ENCODE measurements at regions not wholly inside any gene's neighbourhood (a gene's known extent, or its start where the extent isn't known, plus 50 kb on each side); places are given as distances from the start of the nearest gene placed in this dataset.
A peak's percentile ranks its signal among the peaks of the same experiment; 100 is the strongest.

DNA sequence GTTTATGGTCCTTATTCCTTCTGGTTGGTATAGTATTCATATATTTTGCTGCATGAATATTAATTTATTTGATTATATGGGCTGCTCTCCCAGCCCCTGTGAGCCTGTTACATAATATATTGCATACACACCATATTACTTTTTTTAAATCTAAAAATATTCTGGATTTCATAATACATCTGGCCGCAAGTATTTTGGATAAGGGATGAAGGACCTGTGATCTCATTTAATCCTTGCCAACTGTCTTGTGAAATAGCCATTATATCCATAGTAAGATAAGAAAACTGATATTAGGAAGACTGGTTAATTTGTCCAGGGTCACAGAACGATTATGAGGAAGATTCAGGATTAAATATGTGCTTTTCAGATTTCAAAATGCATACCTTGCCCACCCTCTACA is 433.6 kb downstream of the LPIN1 start:
- H3K9me3 ChIP-seq: no peaks in the 10 kb centered on the region
- no peak for DNase-seq
- H3K27me3 ChIP-seq: no peaks in the 10 kb centered on the region
- no peak overlapping the region for H3K4me3 ChIP-seq
- H3K36me3 ChIP-seq: no peaks in the 10 kb centered on the region

DNA sequence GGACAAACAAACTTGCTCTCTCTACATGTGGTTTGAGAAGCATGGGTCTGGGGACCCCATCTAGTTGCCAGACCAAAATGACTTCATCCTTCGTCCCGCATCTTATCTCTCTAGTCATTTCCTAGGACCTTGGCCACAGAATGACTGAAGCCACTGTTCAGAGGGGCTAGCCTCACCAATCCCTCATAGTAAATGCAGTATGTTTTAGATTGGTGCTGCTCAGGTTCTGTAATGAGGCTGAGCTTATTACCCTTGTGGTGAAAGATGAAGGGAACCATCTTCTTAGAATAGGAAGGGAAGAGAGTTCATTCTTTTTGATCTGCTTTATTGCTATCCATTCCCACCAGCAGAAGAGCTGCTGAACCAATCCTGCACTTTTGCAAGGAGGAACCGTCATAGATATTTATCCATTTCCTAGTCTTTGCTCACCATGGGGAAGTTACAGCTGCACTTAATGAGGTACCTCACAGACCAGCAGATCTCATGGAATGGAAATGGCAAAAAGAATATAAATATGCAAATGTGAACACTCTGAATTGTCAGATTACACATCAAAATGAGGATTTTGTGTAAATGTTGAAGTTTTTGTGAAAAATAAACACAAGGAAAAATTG is 436.7 kb downstream of the LPIN1 start:
- Histone ChIP-seq H3K36me3 (no peaks in the 10 kb centered on the region), H3K9me3 (no peaks in the 10 kb centered on the region), H3K4me3 (no peak overlapping the region), H3K27me3 (no peaks in the 10 kb centered on the region)
- DNase-seq: no peak

DNA sequence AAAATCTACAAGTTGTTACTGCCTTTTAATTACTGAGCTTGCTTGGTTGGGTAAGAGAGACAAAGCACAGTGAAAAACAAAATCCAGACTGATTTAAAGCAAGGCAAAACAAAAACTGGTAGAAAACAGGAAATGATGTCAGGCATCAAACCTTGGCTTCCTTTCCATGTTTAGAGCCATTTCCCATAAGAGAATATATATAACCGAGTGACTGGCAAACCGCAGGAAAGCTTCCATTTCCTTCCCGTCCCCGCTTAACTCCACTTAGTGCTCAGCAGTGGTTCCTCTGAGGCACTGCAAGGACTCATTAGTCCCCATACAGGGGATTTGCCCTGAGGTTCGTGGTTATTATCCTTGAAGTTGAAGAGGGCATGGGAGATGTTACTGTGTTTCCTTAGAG is 446.3 kb downstream of the LPIN1 start:
- DNase-seq: no peak
- Histone ChIP-seq H3K36me3 (no peaks in the 10 kb centered on the region), H3K4me3 (no peak overlapping the region), H3K27me3 (no peaks in the 10 kb centered on the region), H3K9me3 (peaks cover 7% of the 10 kb centered on the region)

DNA sequence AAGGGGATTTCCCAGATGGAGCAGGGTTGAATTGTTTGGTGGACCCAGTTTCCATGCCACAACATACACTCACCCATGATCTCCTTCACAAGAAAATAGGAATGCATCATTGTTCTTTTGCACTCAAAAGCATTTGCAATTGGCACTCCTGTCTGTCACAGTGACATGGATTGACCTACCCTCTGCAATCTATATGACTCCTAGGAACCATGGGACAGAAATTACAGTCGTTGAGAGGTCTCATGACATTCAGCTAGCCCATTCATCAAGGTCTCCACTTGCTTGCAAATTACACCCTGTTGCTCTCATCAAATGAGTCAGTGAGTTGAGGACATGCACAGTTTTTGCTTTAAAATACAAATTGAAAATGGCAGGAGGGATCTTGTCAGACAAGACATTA is 448.5 kb downstream of the LPIN1 start:
- H3K27me3 ChIP-seq: no peaks in the 10 kb centered on the region
- H3K36me3 ChIP-seq: no peaks in the 10 kb centered on the region
- peaks cover 7% of the 10 kb centered on the region for H3K9me3 ChIP-seq
- DNase-seq: no peak
- H3K4me3 ChIP-seq: no peak overlapping the region

DNA sequence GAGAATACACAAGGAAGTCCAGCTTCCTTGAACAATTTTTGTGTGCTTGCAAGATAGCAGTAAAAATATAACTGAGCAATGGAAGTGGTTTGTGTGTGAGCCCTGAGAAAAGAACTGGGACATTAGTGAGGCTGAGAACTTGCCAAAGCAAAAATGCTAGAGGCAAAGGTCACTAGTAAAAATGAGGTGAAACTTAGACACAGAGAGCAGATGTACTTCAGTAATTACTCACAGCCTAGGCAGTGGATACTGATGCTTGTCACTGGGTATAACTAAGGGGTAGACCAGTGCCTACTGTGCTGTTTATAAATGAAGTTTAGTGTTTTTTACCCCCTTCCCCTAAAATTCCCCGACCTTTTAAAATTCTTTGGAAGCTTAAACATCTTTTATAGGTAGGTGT is 450.1 kb downstream of the LPIN1 start:
- Histone ChIP-seq H3K27me3 (no peaks in the 10 kb centered on the region), H3K9me3 (peaks cover 7% of the 10 kb centered on the region), H3K36me3 (no peaks in the 10 kb centered on the region), H3K4me3 (no peak overlapping the region)
- DNase-seq: no peak

DNA sequence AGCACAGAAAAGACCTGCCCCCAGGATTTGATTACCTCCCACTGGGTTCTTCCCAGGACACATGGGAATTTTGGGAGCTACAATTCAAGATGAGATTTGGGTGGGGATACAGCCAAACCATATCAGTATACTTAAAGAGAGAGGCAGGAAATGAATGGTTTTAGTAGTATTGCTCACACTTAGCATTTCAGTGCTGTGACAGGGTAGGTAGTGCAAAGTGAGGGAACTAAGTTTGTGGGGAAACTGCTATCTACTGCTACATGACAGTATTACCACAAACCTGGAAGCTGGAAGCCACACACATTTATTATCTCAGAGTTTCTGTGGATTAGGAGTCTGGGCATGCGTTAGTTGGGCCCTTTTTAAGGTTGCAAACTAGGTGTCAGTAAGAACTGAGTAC is 450.7 kb downstream of the LPIN1 start:
- Histone ChIP-seq H3K4me3 (no peak overlapping the region), H3K36me3 (no peaks in the 10 kb centered on the region), H3K9me3 (peaks cover 7% of the 10 kb centered on the region), H3K27me3 (no peaks in the 10 kb centered on the region)
- DNase-seq: no peak

DNA sequence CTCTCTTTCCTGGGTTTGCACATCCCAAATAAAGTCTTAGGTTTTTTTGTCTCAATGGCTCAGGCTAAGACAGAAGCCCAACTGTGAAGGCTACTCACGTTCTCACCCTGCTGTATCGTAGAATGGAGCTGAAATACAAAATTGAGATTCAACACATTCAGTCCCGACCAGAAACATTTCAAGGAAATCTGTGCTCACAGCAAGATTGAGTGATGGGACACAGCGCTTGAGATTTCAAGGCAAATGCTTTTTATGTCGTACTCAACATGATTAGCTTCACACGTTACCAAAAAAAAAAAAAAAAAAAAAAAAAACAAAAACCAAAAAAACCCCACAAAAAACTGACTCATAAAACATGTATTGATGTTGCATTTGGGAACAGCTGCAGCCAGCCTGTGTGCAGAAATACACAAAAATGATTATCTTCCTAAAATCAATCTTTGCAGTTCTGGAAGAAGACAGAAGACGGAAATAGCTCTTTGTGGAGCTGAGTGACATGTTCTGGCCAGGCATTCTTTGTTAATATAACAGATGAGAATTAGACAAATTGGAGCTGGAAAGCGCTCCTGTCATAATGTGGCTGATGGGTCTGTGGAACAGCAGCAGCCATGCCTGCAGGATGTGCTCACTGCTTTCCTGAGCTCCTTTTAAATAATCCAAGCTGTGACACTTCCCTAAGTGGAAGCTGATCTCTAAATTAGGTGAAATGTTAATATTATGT is 453.2 kb downstream of the LPIN1 start:
- H3K36me3 ChIP-seq: no peaks in the 10 kb centered on the region

DNA sequence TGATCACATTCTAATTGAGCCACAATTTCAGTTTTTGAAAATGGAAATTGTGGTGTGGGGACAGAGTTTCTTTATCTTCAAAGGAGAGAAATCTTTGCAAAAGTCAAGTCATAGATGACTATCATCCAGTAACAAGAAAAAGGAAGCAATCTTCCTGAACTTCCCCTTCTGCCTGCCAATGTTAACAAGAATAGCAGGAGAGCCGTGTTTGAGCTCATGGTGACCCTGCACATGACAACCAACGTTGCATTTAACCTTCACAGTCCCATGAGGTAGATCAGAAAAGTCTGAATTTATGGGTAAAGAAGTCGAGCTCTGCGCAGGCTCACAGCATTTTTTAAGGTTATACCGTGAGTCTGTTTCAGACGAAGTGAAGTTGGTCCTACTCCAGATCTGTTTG is 454.9 kb downstream of the LPIN1 start:
- no peaks in the 10 kb centered on the region for H3K36me3 ChIP-seq

More for the DNA sequence above, 453.2 kb downstream of the LPIN1 start:
- no peak overlapping the region for H3K4me3 ChIP-seq
- H3K9me3 ChIP-seq: peaks cover 5% of the 10 kb centered on the region; the same call in 1 of the 2 replicates
- DNase-seq: no peak
- no peaks in the 10 kb centered on the region for H3K27me3 ChIP-seq

DNA sequence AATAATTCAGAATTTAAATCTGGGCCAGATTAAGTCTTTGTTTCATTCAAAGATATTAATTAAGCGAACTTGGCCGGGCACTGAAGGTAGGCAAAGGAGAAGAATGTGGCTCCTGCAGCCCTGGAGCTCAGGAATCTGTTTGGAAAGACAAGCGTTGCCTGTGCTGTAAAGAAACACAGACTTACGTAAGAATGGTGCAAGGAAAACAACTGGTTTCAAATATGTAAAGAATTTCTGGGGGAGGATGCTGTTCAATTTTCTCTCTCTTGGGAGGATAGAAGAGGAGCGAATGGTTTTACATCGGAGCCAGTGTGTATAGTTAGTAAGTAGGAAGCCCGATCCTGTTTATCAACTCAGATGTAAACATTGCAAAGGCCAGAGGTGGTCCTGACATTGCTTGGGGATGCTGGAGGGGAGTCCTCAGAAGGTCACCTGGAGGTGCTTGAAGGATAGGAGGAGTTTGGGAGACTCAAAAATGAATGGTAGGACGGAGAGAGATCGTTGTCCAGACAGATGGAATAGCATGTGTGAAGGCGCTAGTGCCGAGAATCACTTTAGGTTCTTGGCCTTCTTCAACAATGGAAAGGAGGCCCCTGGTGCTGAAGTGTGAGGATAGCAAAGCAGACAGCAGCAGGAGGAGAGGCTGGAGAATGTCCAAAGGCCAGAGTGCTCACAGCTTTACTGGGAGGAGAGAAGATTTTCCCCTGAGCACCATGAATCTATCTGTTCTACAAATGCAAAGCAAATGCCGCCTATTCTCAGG is 456.1 kb downstream of the LPIN1 start:
- Histone ChIP-seq H3K27me3 (no peaks in the 10 kb centered on the region), H3K36me3 (no peaks in the 10 kb centered on the region), H3K9me3 (no peaks in the 10 kb centered on the region; the same call in 1 of the 2 replicates), H3K4me3 (no peak overlapping the region)
- DNase-seq: no peak

More for the DNA sequence above, 454.9 kb downstream of the LPIN1 start:
- Histone ChIP-seq H3K4me3 (no peak overlapping the region), H3K9me3 (peaks cover 5% of the 10 kb centered on the region; the same call in 1 of the 2 replicates), H3K27me3 (no peaks in the 10 kb centered on the region)
- DNase-seq: no peak

DNA sequence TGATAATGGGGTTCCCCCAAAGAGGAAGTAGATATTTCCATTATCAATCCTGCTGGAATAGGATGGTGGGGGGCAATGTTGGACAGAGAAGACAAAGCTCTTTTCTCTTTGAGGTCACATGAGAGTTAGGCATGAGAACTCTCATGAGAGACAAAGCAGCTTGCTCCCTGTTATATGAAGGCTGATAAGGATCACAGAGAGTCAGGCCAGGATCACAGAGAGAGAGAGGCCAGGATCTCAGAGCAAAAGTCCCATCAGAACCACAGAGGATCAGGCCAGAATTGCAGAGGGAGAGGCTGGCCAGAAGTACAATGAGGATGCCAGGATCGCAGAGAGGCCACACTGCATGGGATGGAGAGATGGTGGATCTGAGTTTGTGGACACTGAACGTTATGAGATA is 457.1 kb downstream of the LPIN1 start:
- H3K36me3 ChIP-seq: no peaks in the 10 kb centered on the region
- no peak overlapping the region for H3K4me3 ChIP-seq
- H3K9me3 ChIP-seq: no peaks in the 10 kb centered on the region; the same call in 1 of the 2 replicates
- no peak for DNase-seq
- H3K27me3 ChIP-seq: no peaks in the 10 kb centered on the region

DNA sequence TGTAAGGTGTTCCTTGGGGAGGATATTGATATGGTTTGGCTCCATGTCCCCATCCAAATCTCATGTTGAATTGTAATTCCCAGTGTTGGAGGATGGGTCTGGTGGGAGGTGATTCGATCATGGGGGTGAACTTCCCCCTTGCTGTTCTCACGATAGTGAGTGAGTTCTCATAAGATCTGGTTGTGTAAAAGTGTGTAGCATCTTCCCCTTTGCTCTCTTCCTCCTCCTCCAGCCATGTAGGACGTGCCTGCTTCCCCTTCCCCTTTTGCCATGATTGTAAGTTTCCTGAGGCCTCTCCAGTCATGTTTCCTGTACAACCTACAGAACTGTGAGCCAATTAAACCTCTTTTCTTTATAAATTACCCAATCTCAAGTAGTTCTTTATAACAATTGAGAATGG is 458.7 kb downstream of the LPIN1 start:
- Histone ChIP-seq H3K9me3 (no peaks in the 10 kb centered on the region; the same call in 1 of the 2 replicates), H3K27me3 (no peaks in the 10 kb centered on the region), H3K36me3 (no peaks in the 10 kb centered on the region), H3K4me3 (no peak overlapping the region)
- no peak for DNase-seq

DNA sequence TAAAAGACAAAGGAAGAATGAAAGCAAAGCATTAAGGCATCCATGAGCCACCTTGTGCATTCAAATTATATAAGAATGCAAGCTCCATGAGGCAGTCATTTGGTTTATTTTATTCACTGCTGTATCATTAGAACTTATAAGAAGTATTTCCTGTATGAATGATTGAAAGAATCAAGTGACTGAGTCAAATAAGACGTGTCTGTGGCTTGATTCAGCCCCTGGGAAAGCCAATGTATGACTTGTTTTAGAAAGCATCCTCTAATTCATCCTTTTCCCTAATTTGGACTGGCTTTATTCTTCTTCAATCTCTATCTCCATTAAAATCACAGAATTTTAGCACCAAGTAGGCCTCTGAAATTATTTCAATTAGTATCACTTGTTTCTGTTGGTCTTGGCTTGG is 461.1 kb downstream of the LPIN1 start:
- H3K36me3 ChIP-seq: no peaks in the 10 kb centered on the region
- no peak overlapping the region for H3K4me3 ChIP-seq
- DNase-seq: no peak
- no peaks in the 10 kb centered on the region; the same call in 1 of the 2 replicates for H3K9me3 ChIP-seq
- H3K27me3 ChIP-seq: no peaks in the 10 kb centered on the region

DNA sequence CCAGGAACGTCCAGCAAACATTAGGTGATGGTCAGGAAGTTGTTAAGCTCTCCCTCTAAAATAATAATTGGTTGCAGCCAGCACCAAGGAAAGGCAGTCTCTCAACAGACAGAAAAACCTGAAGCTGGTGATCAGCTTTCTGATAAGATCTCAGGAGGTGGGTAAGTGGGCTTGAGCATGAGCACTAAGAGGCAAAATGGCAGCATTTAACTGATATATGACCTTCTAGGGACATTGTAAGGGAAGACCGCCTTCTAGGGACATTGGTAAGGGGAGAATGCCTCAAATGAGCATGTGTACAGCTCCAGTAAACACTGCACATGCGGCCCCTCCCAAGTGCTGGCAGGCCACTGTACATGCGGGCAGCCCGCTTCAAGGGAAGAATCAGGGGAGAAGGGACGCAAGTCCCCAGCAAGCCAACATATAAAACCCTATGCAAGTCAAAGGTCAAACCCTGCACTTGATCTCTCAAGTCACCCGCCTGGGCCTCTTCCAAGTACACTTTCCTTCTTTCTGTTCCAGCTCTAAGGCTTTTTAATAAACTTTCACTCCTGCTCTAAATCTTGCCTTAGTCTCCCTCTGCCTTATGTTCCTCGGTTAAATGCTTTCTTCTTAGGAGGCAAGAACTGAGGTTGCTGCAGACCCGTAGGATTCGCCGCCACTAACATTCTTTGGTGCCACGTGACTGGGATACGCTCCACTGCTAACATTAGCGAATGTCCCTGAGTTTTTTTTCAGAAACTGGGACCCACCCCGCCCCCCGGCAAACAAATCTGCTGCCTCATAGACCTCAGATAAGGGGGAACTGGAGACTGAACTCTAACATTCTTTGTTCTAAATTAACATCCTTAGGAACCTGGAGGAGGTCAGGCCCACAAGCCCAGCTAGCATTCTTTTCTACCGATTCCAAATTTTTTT is 463.8 kb downstream of the LPIN1 start:
- no peak overlapping the region for H3K4me3 ChIP-seq
- no peaks in the 10 kb centered on the region for H3K36me3 ChIP-seq
- no peaks in the 10 kb centered on the region for H3K27me3 ChIP-seq
- H3K9me3 ChIP-seq: no peaks in the 10 kb centered on the region; the same call in 1 of the 2 replicates
- no peak for DNase-seq

DNA sequence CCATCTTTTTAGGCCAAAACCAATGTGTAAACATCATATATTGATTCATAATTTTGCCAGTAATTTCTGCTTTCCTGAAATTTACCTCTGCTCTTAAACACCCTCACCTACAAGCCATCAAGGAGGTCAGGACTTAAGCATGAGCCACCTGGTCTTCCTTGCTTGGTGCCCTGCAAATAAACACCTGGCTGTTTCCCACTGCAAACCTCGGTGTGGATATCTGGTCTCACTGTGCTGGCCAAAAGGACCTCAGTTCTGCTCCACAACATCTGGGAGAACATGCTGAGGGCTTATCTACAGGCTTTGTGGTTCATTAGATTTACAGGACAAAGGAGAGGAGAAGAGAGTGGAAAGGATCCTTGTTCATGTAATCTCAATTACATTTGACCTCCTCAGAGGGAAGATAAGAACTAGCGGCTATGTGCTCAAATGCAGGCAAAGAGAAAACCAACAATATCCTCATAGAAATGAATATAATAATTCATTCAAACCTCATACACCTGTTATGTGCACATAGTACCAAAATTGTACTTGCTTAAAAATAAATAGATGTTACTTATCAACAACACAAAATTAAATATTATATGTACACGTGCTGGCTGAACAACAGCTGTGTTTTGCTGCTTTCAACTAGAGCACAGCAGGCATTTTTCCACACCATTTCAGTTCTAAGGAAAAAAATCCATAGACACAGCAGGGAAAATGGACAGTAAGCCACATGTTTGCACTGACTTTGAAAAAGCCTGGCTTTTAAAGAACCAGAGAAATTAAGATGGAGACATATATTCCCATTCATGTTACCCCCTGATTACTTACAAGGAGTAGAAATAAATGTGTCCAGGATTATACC is 465.1 kb downstream of the LPIN1 start:
- no peak overlapping the region for H3K4me3 ChIP-seq
- H3K36me3 ChIP-seq: no peaks in the 10 kb centered on the region
- DNase-seq: no peak
- no peaks in the 10 kb centered on the region; the same call in 1 of the 2 replicates for H3K9me3 ChIP-seq
- H3K27me3 ChIP-seq: no peaks in the 10 kb centered on the region

DNA sequence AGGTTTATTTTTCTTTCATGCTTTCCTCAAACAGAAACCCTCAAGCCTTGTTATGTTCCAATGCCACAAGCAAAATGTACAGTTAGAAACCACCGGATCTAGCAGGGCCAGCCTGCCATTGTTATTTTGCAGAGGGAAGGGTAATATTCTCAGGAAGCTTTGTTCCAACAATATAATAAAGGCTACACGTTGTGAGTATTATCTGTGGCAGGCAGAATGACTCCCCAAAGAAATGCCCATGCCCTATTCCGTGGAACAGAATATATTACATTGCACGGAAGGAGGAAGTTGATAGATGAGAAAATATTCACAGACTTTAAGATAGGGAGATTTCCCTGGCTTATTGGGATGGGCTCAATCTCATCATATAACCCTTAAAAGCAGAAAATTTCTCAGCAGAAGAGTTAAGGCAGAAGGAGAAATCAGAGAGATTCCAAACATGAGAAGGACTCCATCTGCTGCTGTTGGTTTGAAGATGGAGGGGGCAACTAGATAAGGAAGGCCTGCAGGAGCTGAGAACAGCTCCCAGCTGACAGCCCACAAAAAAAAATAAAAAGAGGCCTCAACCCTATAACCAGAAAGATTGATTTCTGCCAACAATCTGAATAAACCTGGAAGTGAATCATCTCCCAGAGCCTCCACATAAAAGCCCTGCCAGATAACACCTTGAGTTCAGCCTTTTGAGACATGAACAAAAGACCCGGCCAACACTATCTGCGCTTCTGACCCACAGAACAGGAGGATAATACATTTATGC is 466.6 kb downstream of the LPIN1 start:
- peak; percentile 32 for DNase-seq
- Histone ChIP-seq H3K27me3 (no peaks in the 10 kb centered on the region), H3K36me3 (no peaks in the 10 kb centered on the region), H3K9me3 (no peaks in the 10 kb centered on the region), H3K4me3 (no peak overlapping the region)

All from MG63 (cell line).